NCI-H1105 (cell line): ENCODE measurements at regions not wholly inside any gene's neighbourhood (a gene's known extent, or its start where the extent isn't known, plus 50 kb on each side); places are given as distances from the start of the nearest gene placed in this dataset.
A peak's percentile ranks its signal among the peaks of the same experiment; 100 is the strongest.
"Not testable (repeated sequence)": the region's sequence is repeated elsewhere in the genome, so short reads cannot be mapped to it uniquely, and the experiment has no call there.

Source experiments
- DNase-seq: peaks from one replicate; lab custom pipeline; 2025; lab: John Stamatoyannopoulos, UW

DNA sequence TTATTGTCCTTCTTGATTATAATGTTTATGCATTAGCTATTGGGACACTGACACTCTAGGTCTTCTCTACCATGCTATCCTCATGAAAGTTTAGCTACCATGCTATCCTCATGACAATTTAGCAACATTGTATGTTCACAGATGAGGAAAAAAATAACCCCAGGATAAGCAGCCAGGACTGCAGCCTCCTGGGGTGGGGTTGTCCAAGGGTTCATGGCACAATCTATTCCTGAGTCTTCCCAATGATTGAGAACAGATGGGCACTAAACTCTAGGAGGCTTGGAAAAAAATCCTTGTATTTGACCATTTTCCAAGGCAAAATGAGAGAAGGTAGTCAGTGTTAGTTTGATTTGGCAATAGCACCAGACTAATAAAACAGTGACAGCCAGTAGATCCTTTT, 619.8 kb upstream of the LCORL start:
- DNase-seq: no peak

DNA sequence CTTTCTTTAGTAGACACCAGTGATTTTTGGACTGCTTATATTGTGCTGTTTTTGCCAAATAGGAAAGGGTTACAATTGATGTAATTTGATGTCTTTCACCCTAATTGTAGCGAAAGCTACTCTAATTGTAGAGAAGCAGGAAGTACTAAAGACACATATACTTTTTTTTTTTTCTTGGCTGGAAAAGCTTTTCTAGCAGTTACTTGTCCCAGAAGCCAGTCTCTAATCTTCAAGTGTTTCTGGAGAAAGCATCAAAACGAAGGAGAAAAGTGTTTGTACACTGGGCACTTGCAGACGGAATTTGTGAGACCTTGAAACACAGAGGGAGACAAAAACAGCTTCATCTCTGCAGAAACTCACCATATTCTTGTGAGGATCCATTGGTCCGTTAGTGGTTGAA, 616.5 kb upstream of the LCORL start:
- DNase-seq: no peak

DNA sequence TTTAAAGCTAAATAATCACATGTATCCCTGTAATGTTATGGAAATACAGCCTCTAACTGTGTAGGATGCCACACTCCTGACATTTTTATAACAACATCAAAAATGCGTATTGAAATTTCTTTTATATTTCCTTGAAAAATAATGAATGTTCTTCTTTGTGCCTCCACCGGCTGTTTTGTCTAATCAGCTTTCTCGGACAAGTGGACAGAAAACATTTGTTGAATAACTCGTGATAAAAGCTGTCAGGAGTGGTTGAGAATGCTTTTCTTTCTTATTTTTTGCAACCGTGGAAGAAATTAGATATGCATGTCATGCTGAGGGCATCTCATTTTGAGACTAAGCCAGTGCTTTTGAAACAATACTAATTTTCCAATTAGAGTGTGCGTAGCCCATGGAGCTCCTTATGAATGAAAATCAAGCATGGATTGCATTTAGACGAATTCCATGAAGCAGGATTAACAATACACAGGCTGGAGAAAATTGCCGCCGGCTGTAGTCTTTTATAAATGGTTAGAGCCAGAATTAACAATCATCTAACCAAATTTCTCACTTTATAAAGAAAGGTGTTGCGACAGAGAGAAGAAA, 614.5 kb upstream of the LCORL start:
- no peak for DNase-seq

DNA sequence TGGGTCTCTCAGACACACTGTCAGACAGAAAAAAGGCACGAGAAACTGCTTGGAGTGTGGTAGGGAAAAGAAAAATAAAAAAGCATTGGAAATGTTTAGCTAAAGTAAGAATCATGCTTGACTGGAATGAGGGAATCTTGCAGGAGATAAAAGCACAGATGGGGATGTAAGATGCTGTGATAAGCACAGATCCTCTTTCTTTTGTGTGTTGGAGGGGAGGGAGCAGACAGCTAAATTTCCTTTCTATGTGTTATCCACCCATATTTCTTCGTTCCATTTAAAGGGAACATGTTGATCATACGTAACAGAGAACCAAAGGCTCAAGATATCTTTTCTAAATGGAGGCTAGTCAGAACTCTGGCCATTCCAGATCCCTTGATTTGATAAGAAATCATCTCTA, 614.0 kb upstream of the LCORL start:
- no peak for DNase-seq

DNA sequence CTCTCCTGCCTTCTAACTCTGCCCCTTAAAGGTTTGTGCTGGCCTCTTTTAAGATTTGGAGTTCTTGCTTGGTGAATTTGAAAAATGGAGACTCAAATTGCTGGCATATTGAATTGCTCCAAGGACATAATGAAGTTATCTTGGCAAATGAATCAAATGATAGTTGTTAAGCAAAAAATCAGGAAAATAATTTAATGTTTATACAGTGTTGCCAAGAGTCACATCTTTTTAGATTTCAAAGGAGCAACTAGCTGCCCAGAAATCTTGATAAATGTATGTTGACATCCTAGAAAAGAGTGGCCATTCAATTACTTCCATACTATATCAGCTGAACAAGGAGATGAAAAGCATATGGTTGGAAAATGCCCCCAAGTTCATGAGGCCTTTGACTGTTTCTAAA, 610.0 kb upstream of the LCORL start:
- no peak for DNase-seq

DNA sequence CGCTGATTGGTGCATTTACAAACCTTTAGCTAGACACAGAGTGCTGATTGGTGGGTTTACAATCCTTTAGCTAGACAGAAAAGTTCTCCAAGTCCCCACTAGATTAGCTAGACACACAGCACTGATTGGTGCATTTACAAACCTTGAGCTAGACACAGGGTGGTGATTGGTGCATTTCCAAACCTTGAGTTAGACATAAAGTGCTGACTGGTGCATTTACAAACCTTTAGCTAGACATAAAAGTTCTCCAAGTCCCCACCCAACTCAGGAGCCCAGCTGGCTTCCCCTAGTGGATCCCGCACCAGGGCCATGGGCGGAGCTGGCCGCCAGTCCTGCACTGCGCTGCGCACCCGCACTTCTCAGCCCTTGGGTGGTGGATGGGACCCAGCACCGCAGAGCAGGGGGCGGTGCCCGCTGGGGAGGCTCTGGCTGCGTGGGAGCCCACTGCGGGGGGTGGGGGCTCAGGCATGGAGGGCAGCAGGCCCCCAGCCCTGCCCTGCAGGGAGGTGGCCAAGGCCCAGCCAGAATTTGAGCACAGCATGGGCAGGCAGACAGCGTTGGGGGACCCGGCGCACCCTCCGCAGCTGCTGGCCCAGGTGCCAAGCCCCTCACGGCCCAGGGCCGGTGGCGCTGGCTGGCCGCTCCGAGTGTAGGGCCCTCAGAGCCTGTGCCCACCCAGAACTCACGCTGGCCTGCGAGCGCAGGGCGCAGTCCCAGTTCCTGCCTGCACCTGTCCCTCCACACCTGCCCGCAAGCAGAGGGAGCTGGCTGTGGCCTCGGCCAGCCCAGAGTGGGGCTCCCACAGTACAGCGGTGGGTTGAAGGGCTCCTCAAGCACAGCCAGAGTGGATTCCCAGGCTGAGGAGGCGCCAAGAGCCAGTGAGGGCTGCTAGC, 608.9 kb upstream of the LCORL start:
- no peak for DNase-seq

DNA sequence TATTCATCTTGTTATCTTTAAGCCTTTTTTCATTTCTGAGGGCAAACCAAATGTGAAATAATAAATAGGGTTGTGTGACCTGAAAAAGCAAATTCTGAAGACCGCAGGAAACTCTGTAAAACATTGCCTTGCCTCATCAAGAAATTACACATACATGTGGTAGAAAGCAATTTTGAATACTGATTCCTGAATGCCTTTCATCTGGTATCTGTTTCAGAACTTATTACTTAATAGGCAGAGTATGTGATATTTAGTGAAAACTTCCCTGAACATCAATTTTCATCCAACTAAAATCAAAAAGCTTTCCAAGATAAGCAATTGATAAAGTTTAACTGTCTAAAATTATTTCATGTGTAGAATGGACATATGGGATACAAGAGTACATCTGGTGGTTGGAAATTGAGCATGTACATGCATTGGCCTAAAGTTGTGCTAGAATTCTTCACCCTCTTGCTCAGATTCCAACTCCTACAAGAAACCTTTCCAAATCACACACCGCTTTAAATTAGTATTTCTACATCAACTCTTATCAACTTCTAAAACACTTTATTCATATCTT, 606.0 kb upstream of the LCORL start:
- no peak for DNase-seq

DNA sequence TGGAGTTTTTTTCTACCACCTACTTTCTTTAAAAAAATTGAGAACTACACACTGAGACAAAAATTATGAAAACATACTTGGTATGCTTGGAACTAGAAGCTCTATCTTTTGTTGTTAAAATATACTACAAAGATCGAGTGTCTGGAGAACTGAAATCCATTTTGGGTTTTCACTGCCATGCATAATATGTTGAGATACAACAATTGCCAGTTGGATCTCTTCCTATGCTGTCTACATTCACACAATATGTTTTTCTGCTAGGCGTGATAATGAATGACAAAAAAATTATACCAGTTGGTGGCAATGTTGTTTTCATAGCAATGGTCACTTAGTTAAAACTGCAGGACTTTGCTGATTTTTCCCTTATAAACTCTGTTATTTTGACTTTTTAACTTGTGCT, 605.4 kb upstream of the LCORL start:
- no peak for DNase-seq

DNA sequence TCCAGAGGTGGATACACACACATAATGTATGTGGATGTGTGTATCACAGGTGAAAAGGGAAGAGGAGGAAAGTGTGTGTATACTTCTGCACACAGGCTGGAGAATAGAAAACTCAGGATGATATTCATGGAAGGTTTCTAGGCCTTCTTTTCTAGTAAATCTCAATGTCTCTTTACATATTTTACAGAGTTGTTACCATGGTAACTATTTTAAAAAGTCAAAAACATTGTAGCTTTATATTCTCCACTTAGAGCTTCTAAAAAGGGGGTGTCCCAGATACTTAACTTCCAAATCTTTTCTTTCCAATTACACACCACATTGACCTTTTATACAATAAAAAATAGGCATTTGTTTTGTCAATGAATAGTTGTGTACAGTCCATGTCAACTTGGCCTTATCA, 604.8 kb upstream of the LCORL start:
- no peak for DNase-seq

DNA sequence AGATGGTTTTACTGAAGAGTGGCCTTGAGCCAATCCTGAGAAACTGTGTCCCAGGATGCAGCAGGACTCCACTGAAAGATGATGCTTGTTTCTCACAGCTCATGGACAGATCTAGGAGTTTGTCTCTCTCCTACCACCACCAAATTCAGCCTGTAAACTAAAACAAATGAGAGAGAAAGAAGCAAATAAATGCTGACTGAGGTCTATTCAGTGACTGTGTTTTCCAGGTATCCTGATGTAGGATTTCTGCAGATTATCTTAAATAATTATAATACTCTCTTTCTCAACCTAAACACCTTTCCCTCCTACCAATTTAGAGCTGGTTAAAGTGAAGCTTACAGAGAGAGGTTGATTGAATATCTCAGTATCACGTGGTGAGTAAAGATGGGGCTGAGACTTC, 599.6 kb upstream of the LCORL start:
- no peak for DNase-seq

DNA sequence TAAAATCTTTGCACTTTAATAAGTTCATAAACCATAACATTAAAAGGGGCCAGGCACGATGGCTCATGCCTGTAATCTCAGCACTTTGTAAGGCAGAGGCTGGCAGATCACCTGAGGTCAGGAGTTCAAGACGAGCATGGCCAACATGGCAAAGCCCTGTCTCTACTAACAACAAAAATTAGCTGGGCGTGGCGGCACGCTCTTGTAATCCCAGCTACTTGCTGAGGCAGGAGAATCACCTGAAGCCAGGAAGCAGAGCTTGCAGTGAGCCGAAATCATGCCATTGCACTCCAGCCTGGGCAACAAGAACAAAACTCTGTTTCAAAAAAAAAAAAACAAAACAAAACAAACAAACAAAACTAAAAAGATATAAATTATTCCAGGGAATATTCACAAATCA, 595.2 kb upstream of the LCORL start:
- no peak for DNase-seq

DNA sequence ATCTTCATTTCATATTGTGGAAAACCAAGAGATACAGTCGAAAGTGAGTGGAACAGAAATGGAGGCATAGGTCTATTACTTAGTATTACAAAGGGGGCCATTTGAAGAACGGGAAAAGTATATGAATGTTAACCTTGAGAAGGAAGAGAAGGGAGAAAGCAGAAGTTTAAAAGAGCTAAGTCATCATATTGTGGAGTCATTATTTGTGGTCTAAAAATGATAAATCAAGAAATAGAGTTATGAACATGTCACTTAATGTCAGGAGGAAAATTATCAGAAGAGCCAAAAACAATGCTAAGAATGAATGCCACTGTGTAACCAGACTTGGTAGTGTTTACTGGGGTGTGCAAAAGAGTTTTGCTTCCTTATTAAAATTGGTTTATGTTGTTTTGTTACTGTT, 589.5 kb upstream of the LCORL start:
- DNase-seq: no peak

DNA sequence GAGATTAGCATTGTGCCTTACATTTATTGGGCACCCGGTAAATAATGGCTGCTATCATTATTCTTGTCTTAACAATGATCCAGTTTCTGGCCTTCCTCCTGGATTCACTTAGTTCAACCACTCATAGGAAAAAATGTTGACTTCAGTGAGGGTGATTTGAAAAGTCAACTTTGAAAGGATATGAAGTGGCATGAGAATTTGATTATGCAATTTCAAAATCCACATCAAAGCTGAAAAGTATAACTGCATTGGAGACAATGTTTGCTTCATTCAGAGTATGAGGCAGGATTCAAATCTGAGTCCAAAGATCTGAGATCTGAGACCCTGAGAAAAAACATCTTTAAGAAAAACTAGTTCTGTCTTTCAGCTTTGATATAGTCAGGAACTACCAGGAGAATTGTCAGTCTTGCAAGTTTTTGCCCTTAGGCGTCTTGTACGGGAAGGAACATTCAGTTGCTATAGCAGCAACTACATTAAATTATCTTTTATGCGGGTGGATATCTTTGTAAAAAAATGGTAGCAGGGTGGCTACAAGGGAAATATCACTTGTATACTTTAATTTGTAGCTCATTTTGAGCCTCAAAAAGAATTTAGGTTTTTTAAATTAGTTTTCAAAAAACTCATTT, 587.5 kb upstream of the LCORL start:
- no peak for DNase-seq

DNA sequence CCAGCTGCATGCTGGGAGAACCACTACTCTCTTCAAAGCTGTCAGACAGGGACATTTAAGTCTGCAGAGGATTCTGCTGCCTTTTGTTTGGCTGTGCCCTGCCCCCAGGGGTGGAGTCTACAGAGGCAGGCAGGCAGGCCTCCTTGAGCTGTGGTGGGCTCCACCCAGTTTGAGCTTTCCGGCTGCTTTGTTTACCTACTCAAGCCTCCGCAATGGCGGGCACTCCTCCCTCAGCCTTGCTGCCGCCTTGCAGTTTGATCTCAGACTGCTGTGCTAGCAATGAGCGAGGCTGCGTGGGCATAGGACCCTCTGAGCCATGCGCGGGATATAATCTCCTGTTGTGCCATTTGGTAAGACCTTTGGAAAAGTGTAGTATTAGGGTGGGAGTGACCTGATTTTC, 581.1 kb upstream of the LCORL start:
- DNase-seq: not testable (repeated sequence)

DNA sequence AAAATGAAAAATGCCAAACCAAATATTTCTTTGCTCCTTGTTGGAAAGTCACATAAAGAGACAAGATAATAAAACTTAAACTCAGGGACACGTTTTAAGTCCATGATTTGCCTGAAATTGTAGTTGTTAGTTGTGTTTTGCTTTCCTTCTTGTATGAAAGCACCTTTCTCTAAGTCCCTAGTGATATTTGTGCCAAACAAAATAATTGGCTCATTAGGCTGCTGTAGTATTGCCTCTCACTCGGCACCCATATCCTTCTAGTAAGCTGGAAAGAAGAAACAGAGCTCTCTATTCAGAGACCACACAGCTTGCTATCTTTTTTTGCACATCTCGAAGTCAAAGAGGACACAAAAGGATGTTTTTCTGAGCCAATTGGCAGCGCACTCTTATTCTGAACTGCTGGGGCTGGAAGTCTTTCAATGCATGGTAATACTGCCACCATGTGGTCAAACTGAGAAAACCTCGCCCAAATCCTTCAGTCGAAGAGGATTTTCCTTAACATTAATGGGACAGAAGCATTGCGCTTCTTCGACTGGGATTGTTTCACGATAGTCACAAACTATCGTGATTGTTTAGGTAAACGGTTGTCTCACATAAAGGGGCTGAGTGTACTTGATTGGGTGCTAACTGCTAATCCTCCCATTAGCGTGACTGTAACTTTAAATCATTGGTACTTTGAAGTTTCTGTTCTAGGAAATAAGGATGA, 571.9 kb upstream of the LCORL start:
- peak; percentile 65 for DNase-seq

DNA sequence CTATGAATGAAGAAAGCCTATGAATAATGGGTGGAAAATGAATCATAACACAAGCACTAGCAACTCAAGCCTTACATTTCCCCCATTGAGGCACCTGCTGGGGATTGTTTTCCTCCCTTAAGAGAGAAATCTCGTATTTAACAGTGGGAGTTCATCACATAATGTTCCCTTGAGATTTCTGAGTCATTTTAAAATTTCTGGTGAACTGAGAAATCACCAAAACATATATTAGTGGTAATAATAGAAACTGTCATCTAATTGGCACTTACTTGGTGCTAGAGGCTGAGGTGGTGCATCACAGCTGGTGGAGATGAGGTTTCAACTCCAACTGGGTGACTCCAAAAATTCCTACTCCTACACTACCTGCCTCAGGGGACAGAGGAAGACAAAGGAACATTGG, 561.3 kb upstream of the LCORL start:
- DNase-seq: no peak

DNA sequence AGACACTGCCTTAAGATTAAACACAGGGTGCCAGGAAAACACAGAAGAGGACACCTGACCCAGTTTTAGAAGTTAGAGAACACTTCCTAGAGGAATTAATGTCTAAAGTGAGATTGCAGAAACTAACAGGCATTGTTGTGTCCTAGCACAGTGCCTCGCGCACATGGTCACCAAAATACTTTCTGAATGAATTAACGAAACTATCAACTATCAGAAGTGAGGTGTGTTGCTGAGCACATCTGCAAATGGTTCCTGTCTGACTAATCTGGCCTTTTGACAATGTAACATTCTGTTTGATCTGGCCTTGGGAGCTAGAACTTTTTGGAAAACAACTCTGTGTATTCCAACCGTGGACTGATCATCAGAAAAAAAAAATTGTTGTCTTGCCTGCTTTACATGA, 556.8 kb upstream of the LCORL start:
- DNase-seq: no peak

DNA sequence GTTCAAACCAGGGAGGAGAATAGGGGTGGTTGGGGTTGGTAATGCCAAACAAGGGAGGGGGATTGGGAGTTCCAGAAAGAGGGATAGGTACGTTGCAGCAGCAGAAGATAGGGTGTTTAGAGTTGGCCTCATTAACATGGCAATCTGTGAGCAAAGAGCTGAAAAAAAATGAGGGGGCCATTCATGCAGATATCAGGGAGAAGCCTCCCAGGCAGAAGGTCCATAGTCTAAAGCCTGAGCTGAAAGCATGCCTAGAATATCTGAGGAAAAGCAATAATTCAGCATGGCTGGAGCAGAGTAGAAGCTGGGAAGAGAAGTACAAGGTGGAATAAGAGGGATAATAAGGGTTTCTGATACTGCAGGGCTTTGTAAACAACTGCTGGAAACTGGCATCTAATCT, 550.9 kb upstream of the LCORL start:
- DNase-seq: no peak

DNA sequence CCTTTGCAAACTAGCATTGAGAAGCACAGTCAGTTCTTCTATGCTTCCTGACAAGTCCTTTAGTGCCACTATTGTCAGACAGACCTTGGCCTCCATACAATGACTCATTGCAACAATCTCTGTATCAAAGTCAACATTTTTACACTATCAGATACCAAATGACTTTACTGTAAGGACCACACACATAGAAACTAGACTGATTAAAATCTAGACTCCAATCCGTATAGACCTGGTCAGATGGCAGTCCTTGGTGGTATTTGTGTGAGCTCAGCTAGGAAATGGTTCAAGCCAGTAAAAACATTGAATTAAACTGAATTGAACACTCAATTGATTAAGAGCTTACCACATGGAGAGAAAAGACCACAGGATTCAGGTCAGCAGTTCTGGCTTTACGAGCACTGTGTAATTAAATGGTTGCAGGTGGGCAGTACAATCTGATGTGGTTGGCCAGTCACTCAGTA, 549.8 kb upstream of the LCORL start:
- no peak for DNase-seq

DNA sequence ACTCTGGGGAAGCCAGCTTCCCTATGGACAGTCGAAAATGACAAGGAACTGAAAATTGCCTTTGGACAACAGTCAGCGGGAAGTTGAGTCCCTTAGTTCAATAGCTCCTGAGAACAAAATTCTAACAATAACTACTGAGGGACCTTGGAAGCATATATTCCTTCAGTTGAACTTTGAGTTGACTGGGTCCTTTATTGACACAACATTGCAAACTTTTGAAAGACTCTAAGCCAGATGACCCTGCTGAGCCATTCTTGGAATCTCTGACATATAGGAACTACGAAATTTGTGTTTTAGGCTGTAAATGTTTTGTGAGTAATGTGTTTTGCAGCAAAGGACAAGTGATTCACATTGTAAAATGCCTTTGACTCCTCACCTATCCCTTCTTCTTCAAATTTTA, 548.8 kb upstream of the LCORL start:
- no peak for DNase-seq

DNA sequence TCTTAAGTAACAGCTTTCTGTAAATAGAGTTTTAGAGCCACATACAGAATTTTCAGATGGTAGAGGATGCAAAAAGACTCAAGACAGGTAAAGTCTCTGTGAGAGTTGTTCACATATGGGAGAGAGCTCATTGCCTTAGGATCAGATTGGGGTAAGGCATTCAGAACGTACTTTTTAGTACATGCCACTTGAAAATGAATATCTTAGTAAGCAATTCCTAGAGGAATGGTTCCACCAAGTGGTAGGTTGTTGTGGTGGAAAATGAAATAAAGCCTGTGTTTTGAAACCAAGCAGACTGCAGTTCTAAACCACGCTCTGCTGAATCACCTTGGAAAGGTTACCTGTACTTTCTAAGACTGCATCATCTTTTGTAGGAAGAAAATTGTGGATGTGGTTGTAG, 547.0 kb upstream of the LCORL start:
- no peak for DNase-seq
